H7 (cell line): ENCODE measurements at regions not wholly inside any gene's neighbourhood (a gene's known extent, or its start where the extent isn't known, plus 50 kb on each side); places are given as distances from the start of the nearest gene placed in this dataset.
"Not testable (repeated sequence)": the region's sequence is repeated elsewhere in the genome, so short reads cannot be mapped to it uniquely, and the experiment has no call there.

ENCODE experiments used
- DNase-seq: peaks from one replicate; pipeline ENCODE4 v3.0.0; 2012
- H3K27me3 ChIP-seq: 2 replicates; pipeline ENCODE4 v1.6.0; 2011; ENCODE audit warnings: mild to moderate bottlenecking, low read length; ENCODE audit not compliant: control insufficient read depth, insufficient read depth
- H3K36me3 ChIP-seq: replicated peaks from 2 replicates; pipeline ENCODE4 v1.5.1; 2011; ENCODE audit warnings: low read length; ENCODE audit not compliant: control insufficient read depth, insufficient read depth
- H3K4me3 ChIP-seq: 2 replicates; pipeline ENCODE4 v1.5.1; 2011; ENCODE audit warnings: low read depth, mild to moderate bottlenecking, control low read depth, low read length, moderate library complexity; ENCODE audit not compliant: insufficient read depth

DNA sequence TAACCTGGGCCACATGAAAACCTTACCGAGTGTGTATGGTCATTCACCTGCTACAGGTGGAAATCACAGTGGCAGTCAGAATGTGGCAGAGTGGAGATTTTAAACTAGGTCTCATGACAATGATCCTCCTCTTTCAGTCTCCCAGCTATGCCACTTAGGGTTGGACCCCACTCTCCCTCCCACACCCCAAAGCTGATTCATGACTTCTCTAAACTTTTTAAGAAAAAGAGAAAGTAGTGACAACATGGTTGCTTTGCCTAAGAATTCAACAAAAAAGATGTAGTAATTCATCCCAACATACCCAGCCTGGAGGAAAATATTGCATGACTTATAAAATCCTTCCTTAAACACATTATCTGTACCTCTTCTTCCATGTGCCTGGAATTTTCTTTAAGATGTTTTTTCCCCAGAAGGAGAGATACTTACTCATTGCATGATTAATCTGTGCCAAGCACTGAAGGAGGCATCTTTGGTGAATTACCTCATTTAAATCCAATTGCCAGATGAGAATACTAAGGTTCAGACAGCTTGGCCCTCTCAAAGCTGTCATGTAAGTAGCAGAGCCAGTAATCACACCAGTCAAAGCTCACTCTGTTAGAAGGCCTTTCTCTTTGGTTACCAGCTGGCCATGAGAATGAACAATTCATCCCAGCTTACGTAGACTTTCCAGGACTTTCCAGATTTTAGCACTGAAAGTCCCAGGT, 119.9 kb downstream of the COPRS start:
- Histone ChIP-seq H3K27me3 (no peaks in the 10 kb centered on the region), H3K36me3 (no peaks in the 10 kb centered on the region), H3K4me3 (no peak overlapping the region)
- DNase-seq, result no peak

DNA sequence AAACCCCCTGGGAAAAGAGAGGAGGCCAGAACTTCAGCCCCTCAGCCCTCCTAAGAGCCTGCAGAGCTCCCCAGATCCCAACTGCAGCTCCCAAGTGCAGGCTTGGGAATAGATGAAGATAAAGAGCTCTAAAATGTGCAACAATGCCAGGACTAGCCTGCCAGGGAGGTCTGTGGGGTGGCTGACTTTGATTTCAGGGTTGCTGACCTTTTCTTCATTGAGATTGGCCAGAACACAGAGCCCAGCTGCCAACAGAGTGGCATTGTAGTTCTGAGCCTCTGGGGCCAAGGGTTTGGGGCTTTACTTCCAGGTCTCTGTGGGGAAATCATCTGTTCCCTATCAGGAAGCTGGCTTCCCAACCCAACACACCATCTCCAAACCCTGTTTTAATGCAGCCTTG, 120.6 kb downstream of the COPRS start:
- DNase-seq, result no peak
- Histone ChIP-seq H3K4me3 (no peak overlapping the region), H3K27me3 (no peaks in the 10 kb centered on the region), H3K36me3 (no peaks in the 10 kb centered on the region)

DNA sequence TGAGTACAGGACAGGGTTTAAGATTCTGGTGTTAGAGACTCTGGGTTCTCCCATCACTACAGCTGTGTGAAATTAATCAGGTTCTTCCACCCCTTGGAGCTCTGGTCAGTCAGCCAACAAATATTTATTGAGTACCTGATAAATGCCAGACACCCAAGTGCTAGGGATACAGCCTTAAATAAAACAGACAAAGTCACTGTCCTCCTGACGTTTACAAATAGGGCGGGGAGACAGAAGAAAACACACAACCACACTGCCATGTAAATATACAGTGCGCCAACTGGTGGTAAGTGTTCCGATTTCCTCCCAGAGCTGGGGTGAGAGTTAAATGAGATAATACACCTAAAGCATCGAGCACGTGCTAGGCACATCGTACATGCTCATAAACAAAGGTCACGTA, 121.0 kb downstream of the COPRS start:
- Histone ChIP-seq H3K36me3 (no peaks in the 10 kb centered on the region), H3K4me3 (no peak overlapping the region), H3K27me3 (no peaks in the 10 kb centered on the region)
- DNase-seq, result no peak

DNA sequence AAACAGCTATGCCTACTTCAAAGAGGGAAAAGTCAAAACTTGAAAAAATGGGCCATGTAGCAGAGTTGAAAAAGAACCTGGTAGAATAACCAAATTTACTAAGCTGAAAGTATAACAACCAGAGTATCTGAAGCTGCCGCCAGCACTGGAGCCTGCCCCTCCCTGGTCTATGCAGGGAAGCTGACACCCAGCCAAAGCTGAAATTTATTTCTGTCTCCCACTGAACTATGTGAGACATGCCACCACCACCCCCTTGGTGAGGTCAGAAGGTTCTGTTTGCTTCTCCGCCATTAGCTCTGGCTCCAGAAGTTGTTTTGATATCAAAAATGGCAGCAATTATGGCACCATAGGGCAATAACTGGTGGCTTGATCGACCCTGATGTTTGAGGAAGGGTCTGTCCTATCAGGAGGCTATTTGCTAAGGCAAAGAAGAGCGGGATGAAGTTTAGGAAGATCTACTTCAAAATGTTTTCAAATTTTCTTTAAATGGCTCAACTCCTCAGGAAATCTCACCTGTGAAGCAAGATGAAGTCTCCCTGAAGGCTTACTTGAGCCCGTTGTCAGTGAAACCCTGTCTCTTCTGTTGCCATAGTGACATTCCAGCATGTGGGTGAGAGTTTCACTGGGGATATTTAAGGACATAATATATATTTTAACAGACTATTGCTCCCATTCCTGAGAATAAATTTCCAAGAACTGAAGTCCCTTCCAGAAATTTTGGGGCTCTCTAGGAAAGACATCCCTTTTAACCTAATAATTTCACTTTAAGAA, 122.0 kb downstream of the COPRS start:
- H3K4me3 ChIP-seq, result no peak overlapping the region
- H3K36me3 ChIP-seq, result no peaks in the 10 kb centered on the region
- DNase-seq, result no peak
- H3K27me3 ChIP-seq, result no peaks in the 10 kb centered on the region

DNA sequence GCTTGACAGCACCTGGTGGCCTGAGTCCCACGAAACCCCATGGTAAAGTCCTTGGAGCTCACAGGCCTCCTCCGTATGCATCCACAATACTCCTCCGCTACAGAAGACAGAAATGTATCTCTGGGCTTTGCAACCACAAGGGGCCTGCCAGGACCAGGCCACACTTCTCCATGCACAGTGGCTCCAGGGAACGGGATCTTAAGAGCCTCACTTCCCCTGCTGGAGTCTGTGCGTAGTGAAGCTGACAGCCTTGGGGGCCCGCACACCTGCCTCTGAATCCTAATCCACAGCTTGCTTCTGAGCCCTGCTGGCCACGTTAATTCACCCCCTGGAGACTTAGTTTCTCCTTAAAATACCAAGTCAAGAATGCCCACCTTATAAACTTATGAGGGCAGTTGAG, 125.7 kb downstream of the COPRS start:
- Histone ChIP-seq H3K27me3 (no peaks in the 10 kb centered on the region), H3K4me3 (no peak overlapping the region), H3K36me3 (no peaks in the 10 kb centered on the region)
- DNase-seq, result peak; percentile 35

DNA sequence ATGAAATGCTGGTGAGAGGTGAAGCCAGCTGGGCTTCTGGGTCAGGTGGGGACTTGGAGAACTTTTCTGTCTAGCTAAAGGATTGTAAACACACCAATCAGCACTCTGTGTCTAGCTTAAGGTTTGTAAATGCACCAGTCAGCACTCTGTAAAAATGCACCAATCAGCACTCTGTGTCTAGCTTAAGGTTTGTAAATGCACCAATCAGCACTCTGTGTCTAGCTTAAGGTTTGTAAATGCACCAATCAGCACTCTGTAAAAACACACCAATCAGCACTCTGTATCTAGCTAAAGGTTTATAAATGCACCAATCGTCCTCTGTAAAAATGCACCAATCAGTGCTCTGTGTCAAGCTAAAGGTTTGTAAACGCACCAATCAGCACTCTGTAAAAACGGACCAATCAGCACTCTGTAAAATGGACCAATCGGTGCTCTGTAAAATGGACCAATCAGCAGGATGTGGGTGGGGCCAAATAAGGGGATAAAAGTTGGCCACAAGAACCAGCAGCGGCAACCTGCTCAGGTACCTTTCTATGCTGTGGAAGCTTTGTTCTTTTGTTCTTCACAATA, 127.4 kb downstream of the COPRS start:
- not testable (repeated sequence) for H3K4me3 ChIP-seq, H3K27me3 ChIP-seq, DNase-seq, H3K36me3 ChIP-seq

DNA sequence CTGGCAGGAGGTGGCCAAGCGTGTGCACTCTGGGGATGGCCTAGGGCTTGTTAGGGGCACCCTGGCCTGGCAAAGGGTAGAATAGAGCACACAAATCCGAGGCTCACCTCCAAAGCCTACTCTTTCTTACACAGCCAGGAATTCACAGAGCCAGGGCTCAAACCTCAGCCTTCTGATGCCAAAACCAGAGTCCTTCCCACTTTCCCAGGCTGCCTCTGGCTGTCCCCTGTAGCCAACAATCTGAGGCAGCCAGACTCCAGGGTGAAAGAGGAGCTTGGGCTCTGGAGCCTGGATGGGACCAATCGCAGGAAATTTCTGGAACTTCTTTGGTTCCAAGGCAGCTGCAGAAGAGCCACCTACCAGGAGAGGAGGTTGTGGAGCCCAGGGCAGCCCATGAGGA, 127.9 kb downstream of the COPRS start:
- H3K4me3 ChIP-seq, result no peak overlapping the region
- no peak for DNase-seq
- H3K27me3 ChIP-seq, result no peaks in the 10 kb centered on the region
- H3K36me3 ChIP-seq, result no peaks in the 10 kb centered on the region

DNA sequence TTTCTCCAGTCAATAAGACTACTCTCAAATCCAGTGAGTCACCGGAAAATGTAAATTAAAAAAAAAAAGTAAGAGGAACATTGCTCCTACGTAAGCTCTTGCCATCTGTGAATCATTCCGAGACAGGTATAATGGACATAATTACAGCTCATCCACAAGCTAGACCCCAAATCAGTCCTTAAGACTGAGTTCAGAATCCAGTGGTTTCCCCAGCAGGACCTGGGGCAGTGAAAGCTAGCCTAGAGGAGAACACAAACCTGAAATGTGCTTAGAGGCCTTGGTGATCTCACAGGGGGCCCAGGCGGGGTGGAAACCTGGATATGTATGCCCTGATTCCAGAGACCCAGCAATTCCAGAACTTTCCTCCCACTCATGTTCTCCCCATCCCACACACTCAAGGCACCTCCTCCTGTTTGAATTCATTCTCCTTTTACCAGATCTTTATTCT, 132.0 kb downstream of the COPRS start:
- no peak overlapping the region for H3K4me3 ChIP-seq
- H3K27me3 ChIP-seq, result no peaks in the 10 kb centered on the region
- no peak for DNase-seq
- H3K36me3 ChIP-seq, result no peaks in the 10 kb centered on the region

DNA sequence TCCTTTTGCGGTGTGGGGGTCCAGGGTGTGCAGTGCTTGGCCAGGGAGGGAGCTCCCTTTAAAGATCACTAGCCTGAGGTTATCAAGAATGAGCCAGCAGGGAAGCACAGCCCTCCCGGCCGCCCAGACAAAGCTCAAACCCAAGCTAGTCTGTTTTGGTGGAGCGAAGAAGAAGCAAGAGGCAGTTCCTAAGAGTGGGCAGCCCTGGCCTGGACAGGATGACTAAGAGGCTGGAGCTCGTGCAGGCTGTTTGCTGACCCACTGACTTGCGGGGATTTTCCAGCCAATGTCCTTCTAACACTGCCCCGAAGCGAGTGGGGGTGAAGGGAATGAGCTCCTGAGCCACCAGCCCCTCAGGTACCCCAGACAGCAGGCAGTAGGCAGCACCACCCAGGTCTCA, 134.4 kb downstream of the COPRS start:
- no peak overlapping the region for H3K4me3 ChIP-seq
- DNase-seq, result no peak
- no peaks in the 10 kb centered on the region for H3K27me3 ChIP-seq
- no peaks in the 10 kb centered on the region for H3K36me3 ChIP-seq

DNA sequence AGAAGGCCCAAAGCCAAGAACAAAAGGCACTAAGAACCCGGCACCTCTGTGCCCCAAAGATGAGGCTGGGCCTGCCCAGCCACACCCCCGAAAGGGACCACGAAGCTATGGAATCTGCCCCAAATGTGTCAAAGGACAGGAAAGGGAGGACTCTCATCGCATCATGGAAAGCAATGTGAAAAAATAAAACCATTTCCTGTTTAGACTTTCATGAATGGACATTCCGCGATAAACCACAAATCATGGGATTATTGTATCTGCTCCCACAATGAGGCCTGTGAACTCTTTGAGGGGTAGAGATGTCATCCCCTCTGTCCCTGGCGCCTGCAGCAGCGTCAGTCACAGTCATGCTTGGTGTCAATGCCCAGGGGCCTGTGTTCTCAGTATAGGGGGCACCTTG, 135.0 kb downstream of the COPRS start:
- DNase-seq, result no peak
- Histone ChIP-seq H3K4me3 (no peak overlapping the region), H3K27me3 (no peaks in the 10 kb centered on the region), H3K36me3 (no peaks in the 10 kb centered on the region)

DNA sequence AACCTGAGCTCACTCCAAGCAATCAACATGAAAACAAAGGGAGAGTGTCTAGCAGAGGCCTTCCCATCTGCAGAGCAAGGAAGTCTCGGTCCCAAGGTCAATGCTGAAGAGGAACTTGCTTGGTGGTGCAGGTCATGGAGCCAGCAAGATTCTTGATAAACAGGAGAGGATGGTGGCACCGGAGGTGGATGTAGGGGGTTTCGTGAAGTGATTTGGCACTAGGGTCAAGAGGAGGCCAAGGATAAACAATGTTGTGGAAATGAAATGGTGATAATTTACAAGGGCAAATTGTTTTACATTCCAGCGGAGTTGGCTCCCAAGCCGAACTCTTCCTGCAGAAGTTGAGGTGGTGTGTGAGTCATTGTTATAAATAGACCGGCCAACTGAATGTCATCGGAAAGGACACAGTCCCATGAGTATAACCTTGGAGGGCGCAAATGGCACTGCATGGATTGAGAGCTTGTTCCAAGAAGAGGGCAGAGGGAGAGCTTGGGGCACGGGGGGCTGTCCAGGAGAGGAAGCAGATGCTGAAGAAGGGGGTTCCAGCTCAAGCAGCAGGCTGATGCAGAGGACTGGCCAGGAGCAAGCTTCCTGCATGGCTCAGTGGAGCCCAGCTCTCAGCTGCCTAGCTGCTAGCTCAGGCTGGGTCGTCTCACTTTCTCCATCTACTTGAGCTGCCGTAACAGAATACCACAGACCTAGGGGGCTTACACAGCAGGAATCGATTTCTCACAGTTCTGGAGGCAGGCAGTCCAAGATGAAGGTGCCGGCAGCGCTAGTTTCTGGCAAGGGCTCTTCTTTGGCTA, 136.6 kb downstream of the COPRS start:
- H3K4me3 ChIP-seq, result no peak overlapping the region
- H3K27me3 ChIP-seq, result no peaks in the 10 kb centered on the region
- H3K36me3 ChIP-seq, result no peaks in the 10 kb centered on the region
- DNase-seq, result no peak

DNA sequence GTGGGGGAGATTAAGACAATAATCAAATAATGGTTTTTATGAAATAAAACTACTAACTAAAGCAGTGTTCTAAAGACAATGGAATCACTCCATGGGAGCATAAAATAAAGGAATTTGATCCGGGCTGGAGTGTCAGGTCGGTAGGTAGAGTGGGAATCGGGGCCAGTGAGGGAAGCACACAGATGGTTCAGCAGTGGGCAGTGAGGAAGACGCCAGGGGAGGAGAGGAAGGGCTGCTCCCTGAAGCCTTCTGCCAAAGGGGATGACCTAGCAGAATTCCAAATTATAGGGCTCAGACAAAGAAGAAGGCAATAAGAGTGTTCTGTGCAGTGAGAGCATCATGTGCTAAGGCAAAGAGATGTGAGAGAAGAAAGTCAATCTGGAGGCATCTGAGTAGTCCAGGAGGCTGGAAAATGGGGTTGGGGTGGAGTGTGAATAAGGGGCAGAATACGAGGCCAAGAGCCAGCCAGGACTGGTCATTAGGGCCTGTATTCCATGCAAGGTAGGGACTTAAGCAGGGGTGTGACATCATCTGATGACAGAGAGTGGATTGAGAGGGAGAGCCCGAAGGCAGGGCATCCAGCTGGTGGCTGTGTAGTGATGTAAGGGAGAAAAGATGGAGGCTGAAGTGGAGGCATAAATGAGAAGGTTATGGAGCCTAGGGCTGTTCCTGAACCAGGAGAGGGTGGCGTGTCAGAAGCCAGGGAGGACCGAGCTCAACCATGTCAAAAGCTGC, 137.6 kb downstream of the COPRS start:
- Histone ChIP-seq H3K27me3 (no peaks in the 10 kb centered on the region), H3K36me3 (no peaks in the 10 kb centered on the region), H3K4me3 (no peak overlapping the region)
- no peak for DNase-seq

DNA sequence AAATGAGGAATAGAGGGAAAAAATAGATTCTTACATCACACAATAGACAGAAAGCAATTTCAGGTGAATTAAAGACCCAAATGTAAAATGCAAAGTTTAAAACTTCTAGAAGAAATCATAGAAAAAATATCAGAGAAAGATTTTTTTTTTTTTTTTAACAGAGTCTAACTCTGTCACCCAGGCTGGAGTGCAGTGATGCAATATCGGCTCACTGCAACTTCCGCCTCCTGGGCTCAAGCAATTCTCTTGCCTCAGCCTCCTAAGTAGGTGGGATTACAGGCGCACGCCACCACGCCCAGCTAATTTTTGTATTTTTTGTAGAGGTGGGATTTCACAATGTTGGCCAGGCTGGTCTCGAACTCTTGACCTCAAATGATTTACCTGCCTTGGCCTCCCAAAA, 141.8 kb downstream of the COPRS start:
- H3K36me3 ChIP-seq, H3K27me3 ChIP-seq, H3K4me3 ChIP-seq, DNase-seq: not testable (repeated sequence)

DNA sequence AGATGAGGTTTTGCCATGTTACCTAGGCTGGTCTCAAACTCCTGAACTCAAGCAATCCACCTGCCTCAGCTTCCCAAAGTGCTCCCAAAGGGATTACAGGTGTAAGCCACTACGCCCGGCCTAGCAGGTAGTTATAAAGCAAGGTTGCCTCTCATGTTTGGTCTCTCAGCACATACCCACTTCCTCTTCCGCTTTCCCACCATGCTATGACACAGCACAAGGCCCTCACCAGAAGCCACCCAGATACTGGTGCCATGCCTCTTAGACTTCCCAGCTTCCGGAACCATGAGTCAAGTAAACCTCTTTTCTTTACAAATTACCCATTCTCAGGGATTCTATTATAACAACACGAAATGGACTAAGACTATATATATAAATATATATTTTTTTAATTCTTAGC, 143.6 kb downstream of the COPRS start:
- H3K36me3 ChIP-seq, result no peaks in the 10 kb centered on the region
- H3K4me3 ChIP-seq, result no peak overlapping the region
- no peak for DNase-seq
- H3K27me3 ChIP-seq, result no peaks in the 10 kb centered on the region
